ENCODE measurements at regions not wholly inside any gene's neighbourhood (a gene's known extent, or its start where the extent isn't known, plus 50 kb on each side); places are given as distances from the start of the nearest gene placed in this dataset.

GRCh38 chr7:50159154-50159553 lies 66.1 kb upstream of the ZPBP start:
- TF ChIP-seq CTCF (conservative IDR thresholded peaks at IDR 0.05; ENCODE audit: low read depth, low read length) = no peak
- DNase-seq (ENCODE audit: low read depth) = no peak
- no peak overlapping the region for H3K4me3 ChIP-seq (ENCODE audit: low read depth, low read length)

GRCh38 chr7:50156706-50157105 lies 63.7 kb upstream of the ZPBP start:
- no peak for DNase-seq (ENCODE audit: low read depth)
- TF ChIP-seq CTCF (conservative IDR thresholded peaks at IDR 0.05; ENCODE audit: low read depth, low read length) = no peak
- no peak overlapping the region for H3K4me3 ChIP-seq (ENCODE audit: low read depth, low read length)

- no peak overlapping the region for H3K4me3 ChIP-seq (ENCODE audit: low read depth, low read length)
- TF ChIP-seq CTCF (conservative IDR thresholded peaks at IDR 0.05; ENCODE audit: low read depth, low read length) = no peak
- no peak for DNase-seq (ENCODE audit: low read depth)
These were observed 63.1 kb upstream of the ZPBP start for GRCh38 chr7:50156163-50156562.

GRCh38 chr7:50155755-50156154 lies 62.7 kb upstream of the ZPBP start:
- DNase-seq (ENCODE audit: low read depth) = no peak
- TF ChIP-seq CTCF (conservative IDR thresholded peaks at IDR 0.05; ENCODE audit: low read depth, low read length) = no peak
- no peak overlapping the region for H3K4me3 ChIP-seq (ENCODE audit: low read depth, low read length)

GRCh38 chr7:50153995-50154394 lies 60.9 kb upstream of the ZPBP start:
- no peak for DNase-seq (ENCODE audit: low read depth)
- TF ChIP-seq CTCF (conservative IDR thresholded peaks at IDR 0.05; ENCODE audit: low read depth, low read length) = no peak
- no peak overlapping the region for H3K4me3 ChIP-seq (ENCODE audit: low read depth, low read length)

GRCh38 chr7:50153148-50153547 lies 60.1 kb upstream of the ZPBP start:
- no peak for TF ChIP-seq CTCF (conservative IDR thresholded peaks at IDR 0.05; ENCODE audit: low read depth, low read length)
- no peak for DNase-seq (ENCODE audit: low read depth)
- H3K4me3 ChIP-seq (ENCODE audit: low read depth, low read length) = no peak overlapping the region

- no peak for DNase-seq (ENCODE audit: low read depth)
- H3K4me3 ChIP-seq (ENCODE audit: low read depth, low read length) = no peak overlapping the region
- no peak for TF ChIP-seq CTCF (conservative IDR thresholded peaks at IDR 0.05; ENCODE audit: low read depth, low read length)
These were observed 59.4 kb upstream of the ZPBP start for GRCh38 chr7:50152486-50152885.
